ENCODE measurements at regions not wholly inside any gene's neighbourhood (a gene's known extent, or its start where the extent isn't known, plus 50 kb on each side); places are given as distances from the start of the nearest gene placed in this dataset.

DNA sequence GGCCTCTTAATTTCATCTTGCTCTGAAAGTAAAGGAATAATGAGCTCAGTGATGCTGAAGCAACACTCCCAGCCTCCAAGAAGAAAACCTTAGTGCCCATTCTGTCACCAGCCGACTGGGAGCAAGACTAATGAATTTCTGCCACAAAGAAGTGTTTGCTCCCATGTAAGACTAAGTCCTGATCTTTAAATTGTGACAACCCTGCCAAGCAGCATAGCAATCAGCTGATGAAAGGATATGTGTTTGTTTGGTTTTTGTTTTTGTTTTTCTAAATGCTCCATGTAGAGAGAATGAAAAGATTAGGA is 113.7 kb upstream of the PALMD start:
- DNase-seq (ENCODE audit: low read depth in 1 of 2, low spot score in 1 of 2): no peak
- Histone ChIP-seq H3K27ac (replicated peaks) (no peak overlapping the region), H3K27me3 (ENCODE audit: insufficient read depth, poor library complexity, severe bottlenecking) (no peaks in the 10 kb centered on the region), H3K4me3 (replicated peaks; ENCODE audit: insufficient read depth, low read length) (no peak overlapping the region)
- TF ChIP-seq, protein P1, sequence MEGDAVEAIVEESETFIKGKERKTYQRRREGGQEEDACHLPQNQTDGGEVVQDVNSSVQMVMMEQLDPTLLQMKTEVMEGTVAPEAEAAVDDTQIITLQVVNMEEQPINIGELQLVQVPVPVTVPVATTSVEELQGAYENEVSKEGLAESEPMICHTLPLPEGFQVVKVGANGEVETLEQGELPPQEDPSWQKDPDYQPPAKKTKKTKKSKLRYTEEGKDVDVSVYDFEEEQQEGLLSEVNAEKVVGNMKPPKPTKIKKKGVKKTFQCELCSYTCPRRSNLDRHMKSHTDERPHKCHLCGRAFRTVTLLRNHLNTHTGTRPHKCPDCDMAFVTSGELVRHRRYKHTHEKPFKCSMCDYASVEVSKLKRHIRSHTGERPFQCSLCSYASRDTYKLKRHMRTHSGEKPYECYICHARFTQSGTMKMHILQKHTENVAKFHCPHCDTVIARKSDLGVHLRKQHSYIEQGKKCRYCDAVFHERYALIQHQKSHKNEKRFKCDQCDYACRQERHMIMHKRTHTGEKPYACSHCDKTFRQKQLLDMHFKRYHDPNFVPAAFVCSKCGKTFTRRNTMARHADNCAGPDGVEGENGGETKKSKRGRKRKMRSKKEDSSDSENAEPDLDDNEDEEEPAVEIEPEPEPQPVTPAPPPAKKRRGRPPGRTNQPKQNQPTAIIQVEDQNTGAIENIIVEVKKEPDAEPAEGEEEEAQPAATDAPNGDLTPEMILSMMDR (IDR thresholded peaks at IDR 0.05; ENCODE audit: insufficient read depth, low read length): no peak
- TF ChIP-seq GABPA (IDR thresholded peaks at IDR 0.05; ENCODE audit: low read depth): no peak
- TF ChIP-seq POLR2AphosphoS5 (IDR thresholded peaks at IDR 0.05; ENCODE audit: low read depth): no peak
- TF ChIP-seq, protein P2, sequence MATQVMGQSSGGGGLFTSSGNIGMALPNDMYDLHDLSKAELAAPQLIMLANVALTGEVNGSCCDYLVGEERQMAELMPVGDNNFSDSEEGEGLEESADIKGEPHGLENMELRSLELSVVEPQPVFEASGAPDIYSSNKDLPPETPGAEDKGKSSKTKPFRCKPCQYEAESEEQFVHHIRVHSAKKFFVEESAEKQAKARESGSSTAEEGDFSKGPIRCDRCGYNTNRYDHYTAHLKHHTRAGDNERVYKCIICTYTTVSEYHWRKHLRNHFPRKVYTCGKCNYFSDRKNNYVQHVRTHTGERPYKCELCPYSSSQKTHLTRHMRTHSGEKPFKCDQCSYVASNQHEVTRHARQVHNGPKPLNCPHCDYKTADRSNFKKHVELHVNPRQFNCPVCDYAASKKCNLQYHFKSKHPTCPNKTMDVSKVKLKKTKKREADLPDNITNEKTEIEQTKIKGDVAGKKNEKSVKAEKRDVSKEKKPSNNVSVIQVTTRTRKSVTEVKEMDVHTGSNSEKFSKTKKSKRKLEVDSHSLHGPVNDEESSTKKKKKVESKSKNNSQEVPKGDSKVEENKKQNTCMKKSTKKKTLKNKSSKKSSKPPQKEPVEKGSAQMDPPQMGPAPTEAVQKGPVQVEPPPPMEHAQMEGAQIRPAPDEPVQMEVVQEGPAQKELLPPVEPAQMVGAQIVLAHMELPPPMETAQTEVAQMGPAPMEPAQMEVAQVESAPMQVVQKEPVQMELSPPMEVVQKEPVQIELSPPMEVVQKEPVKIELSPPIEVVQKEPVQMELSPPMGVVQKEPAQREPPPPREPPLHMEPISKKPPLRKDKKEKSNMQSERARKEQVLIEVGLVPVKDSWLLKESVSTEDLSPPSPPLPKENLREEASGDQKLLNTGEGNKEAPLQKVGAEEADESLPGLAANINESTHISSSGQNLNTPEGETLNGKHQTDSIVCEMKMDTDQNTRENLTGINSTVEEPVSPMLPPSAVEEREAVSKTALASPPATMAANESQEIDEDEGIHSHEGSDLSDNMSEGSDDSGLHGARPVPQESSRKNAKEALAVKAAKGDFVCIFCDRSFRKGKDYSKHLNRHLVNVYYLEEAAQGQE (IDR thresholded peaks at IDR 0.05; ENCODE audit: insufficient replicate concordance, low read depth): no peak
- TF ChIP-seq SPI1 (IDR thresholded peaks at IDR 0.05; ENCODE audit: borderline replicate concordance, low read depth): no peak

DNA sequence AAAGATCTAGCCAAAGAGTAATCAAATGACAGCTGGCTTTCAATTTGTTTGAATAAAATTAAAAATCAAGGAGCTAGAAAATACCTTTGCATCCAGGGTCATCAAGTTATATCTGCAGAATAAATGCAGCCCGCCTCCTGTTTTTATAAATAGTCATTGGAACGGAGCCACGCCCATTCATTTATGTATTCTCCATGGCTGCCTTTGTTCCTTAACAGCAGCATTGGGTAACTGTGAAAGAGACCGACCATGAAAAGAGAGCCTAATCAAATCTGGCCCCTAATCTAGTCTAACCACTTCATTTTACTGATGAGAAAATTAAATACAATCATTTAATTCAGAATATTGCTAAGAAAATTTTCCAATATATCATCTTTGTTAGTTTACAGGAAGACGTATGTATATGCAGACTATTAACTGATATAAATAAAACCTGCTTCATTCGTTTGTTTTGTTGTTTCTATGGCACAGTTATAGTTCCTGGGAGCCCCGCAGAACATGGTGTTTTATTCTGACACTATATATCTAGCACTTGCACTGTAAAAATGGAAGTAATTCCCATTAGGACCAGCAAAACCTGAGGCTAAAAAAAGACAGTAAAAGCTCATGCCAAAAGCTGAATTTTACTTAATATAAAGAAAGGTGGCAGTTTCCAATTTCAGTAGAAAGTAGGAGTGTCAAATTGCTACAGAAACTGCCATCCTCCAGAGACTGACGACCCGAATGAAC is 111.8 kb upstream of the PALMD start:
- H3K4me3 ChIP-seq (replicated peaks; ENCODE audit: insufficient read depth, low read length): no peak overlapping the region
- no peak overlapping the region for H3K27ac ChIP-seq (replicated peaks)
- TF ChIP-seq SPI1 (IDR thresholded peaks at IDR 0.05; ENCODE audit: borderline replicate concordance, low read depth) (no peak), POLR2AphosphoS5 (IDR thresholded peaks at IDR 0.05; ENCODE audit: low read depth) (no peak), GABPA (IDR thresholded peaks at IDR 0.05; ENCODE audit: low read depth) (no peak)
- TF ChIP-seq, protein P2 (IDR thresholded peaks at IDR 0.05; ENCODE audit: insufficient replicate concordance, low read depth): no peak
- TF ChIP-seq, protein P1 (IDR thresholded peaks at IDR 0.05; ENCODE audit: insufficient read depth, low read length): no peak
- no peaks in the 10 kb centered on the region for H3K27me3 ChIP-seq (ENCODE audit: insufficient read depth, poor library complexity, severe bottlenecking)
- DNase-seq (ENCODE audit: low read depth in 1 of 2, low spot score in 1 of 2): no peak

DNA sequence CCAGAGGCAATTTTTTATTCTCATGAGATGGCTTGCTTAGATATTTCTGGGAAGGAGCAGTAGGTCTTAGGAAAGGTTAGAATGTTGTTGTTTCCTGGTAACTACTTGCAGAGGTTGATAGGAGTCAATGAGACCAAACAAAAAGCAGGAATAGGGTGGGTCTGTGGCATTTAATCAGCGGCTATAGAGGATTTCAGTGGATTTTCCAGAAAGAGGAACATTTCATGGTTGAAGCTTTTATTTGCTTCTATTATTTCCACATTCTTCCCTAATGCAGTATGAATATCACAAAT is 111.3 kb upstream of the PALMD start:
- no peak for TF ChIP-seq GABPA (IDR thresholded peaks at IDR 0.05; ENCODE audit: low read depth)
- no peak for TF ChIP-seq SPI1 (IDR thresholded peaks at IDR 0.05; ENCODE audit: borderline replicate concordance, low read depth)
- no peak for DNase-seq (ENCODE audit: low read depth in 1 of 2, low spot score in 1 of 2)
- Histone ChIP-seq H3K27me3 (ENCODE audit: insufficient read depth, poor library complexity, severe bottlenecking) (no peaks in the 10 kb centered on the region), H3K27ac (replicated peaks) (no peak overlapping the region), H3K4me3 (replicated peaks; ENCODE audit: insufficient read depth, low read length) (no peak overlapping the region)

DNA sequence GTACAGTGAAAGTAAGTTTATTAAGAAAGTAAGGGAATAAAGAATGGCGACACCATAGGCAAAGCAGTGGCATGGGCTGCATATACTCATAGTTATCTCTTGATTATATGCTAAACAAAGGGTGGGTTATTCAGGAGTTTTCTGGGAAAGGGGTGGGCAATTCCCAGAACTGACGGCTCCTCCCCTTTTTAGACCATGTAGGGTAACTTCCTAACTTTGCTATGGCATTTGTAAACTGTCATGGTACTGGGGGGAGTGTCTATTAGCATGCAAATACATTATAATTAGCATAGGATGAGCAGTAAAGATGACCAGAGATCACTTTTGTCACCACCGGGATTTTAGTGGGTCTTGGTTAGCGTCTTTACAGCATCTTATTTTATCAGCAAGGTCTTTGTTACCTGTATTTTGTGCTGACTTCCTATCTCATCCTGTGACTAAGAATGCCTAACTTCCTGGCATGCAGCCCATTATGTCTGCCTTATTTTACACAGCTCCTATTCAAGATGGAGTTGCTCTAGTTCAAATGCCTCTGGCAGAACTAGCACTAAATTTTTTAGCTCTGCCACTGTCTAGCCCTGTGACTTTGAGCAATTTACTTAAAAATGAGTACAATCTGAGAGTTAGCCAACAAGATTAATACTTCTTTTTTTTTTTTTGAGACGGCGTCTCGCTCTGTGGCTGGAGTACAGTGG is 110.3 kb upstream of the PALMD start:
- H3K27ac ChIP-seq (replicated peaks): no peak overlapping the region
- no peak overlapping the region for H3K4me3 ChIP-seq (replicated peaks; ENCODE audit: insufficient read depth, low read length)
- DNase-seq (ENCODE audit: low read depth in 1 of 2, low spot score in 1 of 2): no peak
- TF ChIP-seq POLR2AphosphoS5 (IDR thresholded peaks at IDR 0.05; ENCODE audit: low read depth) (no peak), SPI1 (IDR thresholded peaks at IDR 0.05; ENCODE audit: borderline replicate concordance, low read depth) (no peak), GABPA (IDR thresholded peaks at IDR 0.05; ENCODE audit: low read depth) (no peak)
- TF ChIP-seq, protein P2 (IDR thresholded peaks at IDR 0.05; ENCODE audit: insufficient replicate concordance, low read depth): no peak
- TF ChIP-seq, protein P1 (IDR thresholded peaks at IDR 0.05; ENCODE audit: insufficient read depth, low read length): no peak
- H3K27me3 ChIP-seq (ENCODE audit: insufficient read depth, poor library complexity, severe bottlenecking): no peaks in the 10 kb centered on the region

All from HL-60 (cell line).